Endothelial cell of umbilical vein (primary cell): ENCODE measurements at regions not wholly inside any gene's neighbourhood (a gene's known extent, or its start where the extent isn't known, plus 50 kb on each side); places are given as distances from the start of the nearest gene placed in this dataset.

Experiments
- BruUV-seq: library from RNA; stranded (reverse); fragments of 400-500 nt; replicated peaks from 2 replicates; lab custom pipeline; 2021; lab: Mats Ljungman, UMichigan
- CTCF ChIA-PET: fragments of 300-600, 350-600 bp; sonication (Branson Sonifier 250); formaldehyde crosslinking; loops from one replicate; lab custom pipeline; 2021; ENCODE audit warnings: antibody characterized with exemption, inconsistent platforms; lab: Charles Lee
- POLR2A ChIA-PET: fragments of 300-600, 350-600 bp; sonication (Branson Sonifier 250); formaldehyde crosslinking; loops from one replicate; lab custom pipeline; 2021; ENCODE audit warnings: antibody characterized with exemption, inconsistent platforms; lab: Charles Lee
- DNase-seq: peaks from one replicate; pipeline ENCODE4 v3.0.0-alpha.2; 2011; ENCODE audit warnings: low read depth, low spot score
- FAIRE-seq: peaks from 2 replicates; lab custom pipeline; 2011; peaks lifted over from hg19 to GRCh38; lab: Jason Lieb, UNC
- H2AFZ ChIP-seq: 2 replicates; pipeline ENCODE4 v1.6.0; 2012; ENCODE audit warnings: low read depth, low read length, control low read depth, inconsistent platforms
- H3K27ac ChIP-seq: 2 replicates; pipeline ENCODE4 v1.5.1; 2011; ENCODE audit warnings: low read depth, mild to moderate bottlenecking, control low read depth, low read length, moderate library complexity; ENCODE audit not compliant: insufficient read depth
- H3K27me3 ChIP-seq, 2 experiments: 2 replicates each; pipeline versions ENCODE4 v1.6.0 to v1.6.1; 2011; ENCODE audit warnings: low read length in 2 of 2, mixed read lengths in 1 of 2; ENCODE audit not compliant: control insufficient read depth in 2 of 2, insufficient read depth in 2 of 2
- H3K36me3 ChIP-seq, 2 experiments: 2 replicates in 1 of 2; 3 replicates in 1 of 2; pipeline ENCODE4 v1.5.1; 2011; ENCODE audit warnings: low read length in 2 of 2, mild to moderate bottlenecking in 1 of 2, moderate library complexity in 1 of 2; ENCODE audit not compliant: control insufficient read depth in 2 of 2, insufficient read depth in 2 of 2; ENCODE audit errors: extremely low read depth in 1 of 2
- H3K4me1 ChIP-seq: 3 replicates; pipeline ENCODE4 v1.5.1; 2011; ENCODE audit warnings: mild to moderate bottlenecking, low read length; ENCODE audit not compliant: control insufficient read depth, insufficient read depth; ENCODE audit errors: extremely low read depth
- H3K4me2 ChIP-seq: 2 replicates; pipeline ENCODE4 v1.6.1; 2011; ENCODE audit warnings: low read length, control low read depth, mixed read lengths; ENCODE audit not compliant: insufficient read depth
- H3K4me3 ChIP-seq, 3 experiments: fragments of 200-600 bp in 1 of 3; sonication (generic), shearing (Covaris generic) in 1 of 3; replicated peaks in 1 of 3; 2 replicates each; pipeline ENCODE4 v1.5.1; 2011 to 2016; ENCODE audit warnings: control low read depth in 3 of 3, low read length in 3 of 3, mild to moderate bottlenecking in 2 of 3, inconsistent platforms in 1 of 3, low read depth in 1 of 3, moderate library complexity in 1 of 3; ENCODE audit not compliant: insufficient read depth in 1 of 3
- H3K79me2 ChIP-seq: 2 replicates; pipeline ENCODE4 v1.6.0; 2012; ENCODE audit warnings: low read length, inconsistent platforms; ENCODE audit not compliant: control insufficient read depth, insufficient read depth
- H3K9ac ChIP-seq: replicated peaks from 2 replicates; pipeline ENCODE3; 2011; ENCODE audit warnings: low read length, control low read depth; ENCODE audit not compliant: insufficient read depth; ENCODE audit errors: extremely low read depth
- H3K9me1 ChIP-seq: replicated peaks from 3 replicates; pipeline ENCODE4 v1.6.0; 2011; ENCODE audit warnings: mild to moderate bottlenecking, low read length; ENCODE audit not compliant: control insufficient read depth, insufficient read depth; ENCODE audit errors: extremely low read depth
- H3K9me3 ChIP-seq: replicated peaks from 2 replicates; pipeline ENCODE4 v1.5.1; 2012; ENCODE audit warnings: low read length, inconsistent platforms; ENCODE audit not compliant: control insufficient read depth, insufficient read depth
- H4K20me1 ChIP-seq: replicated peaks from 2 replicates; pipeline ENCODE3; 2011; ENCODE audit warnings: mild to moderate bottlenecking, low read length; ENCODE audit not compliant: control insufficient read depth, insufficient read depth; ENCODE audit errors: extremely low read depth
- EZH2 ChIP-seq: IDR thresholded peaks from 2 replicates; pipeline ENCODE4 v1.6.1; 2012; ENCODE audit warnings: borderline replicate concordance, low read depth, mild to moderate bottlenecking, moderate library complexity, low read length, inconsistent platforms; ENCODE audit not compliant: severe bottlenecking
- FOS ChIP-seq: IDR thresholded peaks from 2 replicates; pipeline ENCODE4 v1.6.1; 2011; ENCODE audit warnings: mild to moderate bottlenecking, low read length, moderate library complexity, borderline replicate concordance; ENCODE audit not compliant: insufficient read depth
- GATA2 ChIP-seq: IDR thresholded peaks from 2 replicates; pipeline ENCODE4 v1.7.0; 2011; ENCODE audit warnings: low read depth, mild to moderate bottlenecking, moderate library complexity, mixed read lengths, low read length; ENCODE audit not compliant: insufficient read length, insufficient read depth
- JUN ChIP-seq: IDR thresholded peaks from 2 replicates; pipeline ENCODE4 v1.6.1; 2011; ENCODE audit warnings: borderline replicate concordance, low read depth; ENCODE audit not compliant: insufficient read length, insufficient read depth
- MYC ChIP-seq: IDR thresholded peaks from one replicate; pipeline ENCODE4 v1.6.1; 2011; ENCODE audit warnings: mild to moderate bottlenecking, low read depth, low read length
- POLR2A ChIP-seq: IDR thresholded peaks from 2 replicates; pipeline ENCODE4 v1.6.1; 2012; ENCODE audit warnings: low read depth, mild to moderate bottlenecking, control low read depth, low read length
- POLR2AphosphoS5 ChIP-seq: IDR thresholded peaks from 2 replicates; pipeline ENCODE4 v1.6.1; 2012; ENCODE audit warnings: low read depth, mild to moderate bottlenecking, control low read depth, low read length, moderate library complexity; ENCODE audit not compliant: insufficient read depth
- dilution Hi-C: fragments of 300-500 bp; cut with MboI; formaldehyde crosslinking; loops from one replicate; pipeline ENCODE4 v1.15.0; 2019; ENCODE audit warnings: low sequenced_read_pairs; ENCODE audit not compliant: extremely low pct_ligation_motif_present
- intact Hi-C: fragments of 100-400 bp; cut with micrococcal nuclease; formaldehyde crosslinking; loops from one replicate; pipeline ENCODE4 v1.10.0; 2022
- TF ChIP-seq, protein P1 (sequence below): IDR thresholded peaks from 2 replicates; pipeline ENCODE4 v1.6.1; 2011; ENCODE audit not compliant: insufficient read depth, insufficient read length
- TF ChIP-seq, protein P2 (sequence below), 2 donors: IDR thresholded peaks; 1 replicate in 1 of 2; 2 replicates in 1 of 2; pipeline ENCODE4 v1.5.1; 2011; ENCODE audit warnings: low read length in 2 of 2, mild to moderate bottlenecking in 2 of 2, moderate library complexity in 2 of 2, control low read depth in 1 of 2, inconsistent platforms in 1 of 2, low read depth in 1 of 2; ENCODE audit not compliant: insufficient read depth in 1 of 2; ENCODE audit errors: extremely low read depth in 1 of 2

DNA sequence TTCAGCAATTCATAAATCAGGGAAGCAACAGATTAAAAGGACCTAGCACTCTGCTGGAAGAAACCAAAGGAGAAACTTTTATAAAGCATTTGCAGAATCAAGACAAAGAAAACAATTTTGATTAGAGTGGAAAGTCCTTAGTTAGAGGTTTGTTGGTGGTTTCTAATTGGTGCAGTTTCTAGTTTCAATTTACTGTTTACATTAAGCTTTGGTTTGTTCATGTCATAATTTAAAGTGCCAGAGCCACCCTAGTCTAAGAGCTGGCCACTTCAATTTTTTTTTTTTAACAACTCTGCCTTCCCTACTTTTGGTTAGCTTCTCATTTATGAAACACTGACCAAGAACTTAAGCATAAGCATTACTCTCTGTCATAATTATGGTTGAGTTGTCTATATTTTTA, 1428.2 kb upstream of the GBE1 start:
- H3K9ac ChIP-seq = no peak overlapping the region
- ChIA-PET POLR2A (no interaction called here), CTCF (no interaction called here)
- no peak overlapping the region for H3K4me2 ChIP-seq
- no peak overlapping the region for H3K27ac ChIP-seq
- H3K79me2 ChIP-seq = no peaks in the 10 kb centered on the region
- DNase-seq = no peak
- H3K4me1 ChIP-seq = no peaks in the 10 kb centered on the region
- no TSS peak for BruUV-seq
- no peak overlapping the region for H2AFZ ChIP-seq
- no peak overlapping the region for H3K4me3 ChIP-seq
- FAIRE-seq = no peak
- no peaks in the 10 kb centered on the region for H3K27me3 ChIP-seq
- H3K9me3 ChIP-seq = no peaks in the 10 kb centered on the region
- H3K9me1 ChIP-seq = no peaks in the 10 kb centered on the region
- H3K36me3 ChIP-seq = no peaks in the 10 kb centered on the region
- intact Hi-C loops = no loop called here
- TF ChIP-seq, protein P1, sequence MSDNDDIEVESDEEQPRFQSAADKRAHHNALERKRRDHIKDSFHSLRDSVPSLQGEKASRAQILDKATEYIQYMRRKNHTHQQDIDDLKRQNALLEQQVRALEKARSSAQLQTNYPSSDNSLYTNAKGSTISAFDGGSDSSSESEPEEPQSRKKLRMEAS = no peak
- TF ChIP-seq GATA2 (no peak), FOS (no peak), JUN (no peak), MYC (no peak), POLR2AphosphoS5 (no peak), EZH2 (no peak), POLR2A (no peak)
- TF ChIP-seq, protein P2, sequence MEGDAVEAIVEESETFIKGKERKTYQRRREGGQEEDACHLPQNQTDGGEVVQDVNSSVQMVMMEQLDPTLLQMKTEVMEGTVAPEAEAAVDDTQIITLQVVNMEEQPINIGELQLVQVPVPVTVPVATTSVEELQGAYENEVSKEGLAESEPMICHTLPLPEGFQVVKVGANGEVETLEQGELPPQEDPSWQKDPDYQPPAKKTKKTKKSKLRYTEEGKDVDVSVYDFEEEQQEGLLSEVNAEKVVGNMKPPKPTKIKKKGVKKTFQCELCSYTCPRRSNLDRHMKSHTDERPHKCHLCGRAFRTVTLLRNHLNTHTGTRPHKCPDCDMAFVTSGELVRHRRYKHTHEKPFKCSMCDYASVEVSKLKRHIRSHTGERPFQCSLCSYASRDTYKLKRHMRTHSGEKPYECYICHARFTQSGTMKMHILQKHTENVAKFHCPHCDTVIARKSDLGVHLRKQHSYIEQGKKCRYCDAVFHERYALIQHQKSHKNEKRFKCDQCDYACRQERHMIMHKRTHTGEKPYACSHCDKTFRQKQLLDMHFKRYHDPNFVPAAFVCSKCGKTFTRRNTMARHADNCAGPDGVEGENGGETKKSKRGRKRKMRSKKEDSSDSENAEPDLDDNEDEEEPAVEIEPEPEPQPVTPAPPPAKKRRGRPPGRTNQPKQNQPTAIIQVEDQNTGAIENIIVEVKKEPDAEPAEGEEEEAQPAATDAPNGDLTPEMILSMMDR (IDR thresholded peaks at IDR 0.05; ENCODE audit: extremely low read depth in 1 of 2, insufficient read depth in 1 of 2, low read depth in 1 of 2, low read length in 2 of 2) = no peak
- dilution Hi-C loops = no loop called here
- H4K20me1 ChIP-seq = no peaks in the 10 kb centered on the region
